ENCODE measurements at regions not wholly inside any gene's neighbourhood (a gene's known extent, or its start where the extent isn't known, plus 50 kb on each side); places are given as distances from the start of the nearest gene placed in this dataset.

GRCh38 chr5:74550927-74551326, 89.6 kb downstream of the ENC1 start:
- no peak for DNase-seq
- H3K4me1 ChIP-seq, result no peaks in the 10 kb centered on the region
- no TSS peak for BruUV-seq (replicated peaks)
- intact Hi-C loops (cut with micrococcal nuclease; ENCODE audit: unreplicated experiment), result no loop called here
- no peak overlapping the region for H3K27ac Mint-ChIP-seq (ENCODE audit: unreplicated experiment)
- H3K4me3 ChIP-seq (ENCODE audit: low read depth, low read length), result no peak overlapping the region
- H3K36me3 ChIP-seq (ENCODE audit: control insufficient read depth, insufficient read depth, low read length), result no peaks in the 10 kb centered on the region
- H3K9me3 Mint-ChIP-seq (ENCODE audit: unreplicated experiment), result no peaks in the 10 kb centered on the region
- ChIA-PET CTCF (no interaction called here), POLR2A (no interaction called here)
- TF ChIP-seq, protein P1, sequence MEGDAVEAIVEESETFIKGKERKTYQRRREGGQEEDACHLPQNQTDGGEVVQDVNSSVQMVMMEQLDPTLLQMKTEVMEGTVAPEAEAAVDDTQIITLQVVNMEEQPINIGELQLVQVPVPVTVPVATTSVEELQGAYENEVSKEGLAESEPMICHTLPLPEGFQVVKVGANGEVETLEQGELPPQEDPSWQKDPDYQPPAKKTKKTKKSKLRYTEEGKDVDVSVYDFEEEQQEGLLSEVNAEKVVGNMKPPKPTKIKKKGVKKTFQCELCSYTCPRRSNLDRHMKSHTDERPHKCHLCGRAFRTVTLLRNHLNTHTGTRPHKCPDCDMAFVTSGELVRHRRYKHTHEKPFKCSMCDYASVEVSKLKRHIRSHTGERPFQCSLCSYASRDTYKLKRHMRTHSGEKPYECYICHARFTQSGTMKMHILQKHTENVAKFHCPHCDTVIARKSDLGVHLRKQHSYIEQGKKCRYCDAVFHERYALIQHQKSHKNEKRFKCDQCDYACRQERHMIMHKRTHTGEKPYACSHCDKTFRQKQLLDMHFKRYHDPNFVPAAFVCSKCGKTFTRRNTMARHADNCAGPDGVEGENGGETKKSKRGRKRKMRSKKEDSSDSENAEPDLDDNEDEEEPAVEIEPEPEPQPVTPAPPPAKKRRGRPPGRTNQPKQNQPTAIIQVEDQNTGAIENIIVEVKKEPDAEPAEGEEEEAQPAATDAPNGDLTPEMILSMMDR (IDR thresholded peaks at IDR 0.05; ENCODE audit: insufficient read depth in 1 of 2, low read depth in 1 of 2, low read length in 1 of 2, severe bottlenecking in 1 of 2, unreplicated experiment in 1 of 2), result no peak
- H3K27me3 Mint-ChIP-seq (ENCODE audit: insufficient read depth, unreplicated experiment), result no peaks in the 10 kb centered on the region
- no peaks in the 10 kb centered on the region for H3K9me3 ChIP-seq
- H3K36me3 Mint-ChIP-seq (ENCODE audit: insufficient read depth, unreplicated experiment), result no peaks in the 10 kb centered on the region
- H3K4me1 Mint-ChIP-seq (ENCODE audit: low read depth, unreplicated experiment), result no peaks in the 10 kb centered on the region
- H3K4me3 Mint-ChIP-seq (ENCODE audit: unreplicated experiment), result no peak overlapping the region
- H3K27me3 ChIP-seq (replicated peaks; ENCODE audit: control insufficient read depth, insufficient read depth, low read length), result no peaks in the 10 kb centered on the region

DNA sequence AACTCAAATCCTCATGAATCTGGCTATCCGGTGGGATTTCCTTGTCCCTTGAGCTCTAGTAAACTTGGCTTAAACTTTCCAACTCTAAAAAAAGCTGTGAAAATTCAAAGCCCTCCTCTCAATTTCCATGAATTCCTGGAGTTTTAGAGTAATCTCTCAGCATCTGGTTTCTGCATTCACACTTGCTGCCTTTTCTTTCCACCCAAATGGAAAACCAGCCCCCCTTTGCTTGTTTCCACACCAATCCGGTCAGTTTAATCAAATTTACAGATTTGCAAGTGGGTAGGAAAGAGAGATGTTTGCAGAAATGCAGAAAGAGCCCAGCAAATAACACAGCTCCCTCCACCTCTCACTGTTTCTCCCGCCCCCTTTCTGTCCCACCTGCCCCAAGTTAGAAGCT, 91.1 kb downstream of the ENC1 start:
- no peaks in the 10 kb centered on the region for H3K36me3 Mint-ChIP-seq (ENCODE audit: insufficient read depth, unreplicated experiment)
- DNase-seq, result no peak
- Histone ChIP-seq H3K9me3 (no peaks in the 10 kb centered on the region), H3K27me3 (replicated peaks; ENCODE audit: control insufficient read depth, insufficient read depth, low read length) (no peaks in the 10 kb centered on the region), H3K4me3 (ENCODE audit: low read depth, low read length) (no peak overlapping the region), H3K4me1 (no peaks in the 10 kb centered on the region), H3K36me3 (ENCODE audit: control insufficient read depth, insufficient read depth, low read length) (no peaks in the 10 kb centered on the region)
- CTCF ChIA-PET, result no interaction called here
- POLR2A ChIA-PET, result no interaction called here
- BruUV-seq (replicated peaks), result no TSS peak
- no peak overlapping the region for H3K27ac Mint-ChIP-seq (ENCODE audit: unreplicated experiment)
- no peak overlapping the region for H3K4me3 Mint-ChIP-seq (ENCODE audit: unreplicated experiment)
- intact Hi-C loops (cut with micrococcal nuclease; ENCODE audit: unreplicated experiment), result no loop called here
- H3K27me3 Mint-ChIP-seq (ENCODE audit: insufficient read depth, unreplicated experiment), result no peaks in the 10 kb centered on the region
- TF ChIP-seq, protein P1 (IDR thresholded peaks at IDR 0.05; ENCODE audit: insufficient read depth in 1 of 2, low read depth in 1 of 2, low read length in 1 of 2, severe bottlenecking in 1 of 2, unreplicated experiment in 1 of 2), result no peak
- H3K4me1 Mint-ChIP-seq (ENCODE audit: low read depth, unreplicated experiment), result no peaks in the 10 kb centered on the region
- no peaks in the 10 kb centered on the region for H3K9me3 Mint-ChIP-seq (ENCODE audit: unreplicated experiment)

- H3K4me1 Mint-ChIP-seq (ENCODE audit: low read depth, unreplicated experiment), result peaks cover 7% of the 10 kb centered on the region
- Histone ChIP-seq H3K36me3 (ENCODE audit: control insufficient read depth, insufficient read depth, low read length) (no peaks in the 10 kb centered on the region), H3K4me1 (peaks cover 9% of the 10 kb centered on the region), H3K4me3 (ENCODE audit: low read depth, low read length) (no peak overlapping the region), H3K27me3 (replicated peaks; ENCODE audit: control insufficient read depth, insufficient read depth, low read length) (no peaks in the 10 kb centered on the region), H3K9me3 (no peaks in the 10 kb centered on the region)
- no TSS peak for BruUV-seq (replicated peaks)
- CTCF ChIA-PET, result no interaction called here
- no peak overlapping the region for H3K27ac Mint-ChIP-seq (ENCODE audit: unreplicated experiment)
- POLR2A ChIA-PET, result no interaction called here
- H3K27me3 Mint-ChIP-seq (ENCODE audit: insufficient read depth, unreplicated experiment), result no peaks in the 10 kb centered on the region
- no peaks in the 10 kb centered on the region for H3K36me3 Mint-ChIP-seq (ENCODE audit: insufficient read depth, unreplicated experiment)
- H3K9me3 Mint-ChIP-seq (ENCODE audit: unreplicated experiment), result no peaks in the 10 kb centered on the region
- no peak for DNase-seq
- H3K4me3 Mint-ChIP-seq (ENCODE audit: unreplicated experiment), result no peak overlapping the region
- intact Hi-C loops (cut with micrococcal nuclease; ENCODE audit: unreplicated experiment), result no loop called here
- TF ChIP-seq, protein P1 (IDR thresholded peaks at IDR 0.05; ENCODE audit: insufficient read depth in 1 of 2, low read depth in 1 of 2, low read length in 1 of 2, severe bottlenecking in 1 of 2, unreplicated experiment in 1 of 2), result no peak
These were observed 93.7 kb downstream of the ENC1 start for GRCh38 chr5:74546796-74547195.
